AG08395 (cell line): ENCODE measurements at regions not wholly inside any gene's neighbourhood (a gene's known extent, or its start where the extent isn't known, plus 50 kb on each side); places are given as distances from the start of the nearest gene placed in this dataset.
"Not testable (repeated sequence)": the region's sequence is repeated elsewhere in the genome, so short reads cannot be mapped to it uniquely, and the experiment has no call there.

Source experiments
- DNase-seq: peaks from one replicate; pipeline ENCODE4 v3.0.0; 2012; ENCODE audit warnings: mixed read lengths, low spot score

DNA sequence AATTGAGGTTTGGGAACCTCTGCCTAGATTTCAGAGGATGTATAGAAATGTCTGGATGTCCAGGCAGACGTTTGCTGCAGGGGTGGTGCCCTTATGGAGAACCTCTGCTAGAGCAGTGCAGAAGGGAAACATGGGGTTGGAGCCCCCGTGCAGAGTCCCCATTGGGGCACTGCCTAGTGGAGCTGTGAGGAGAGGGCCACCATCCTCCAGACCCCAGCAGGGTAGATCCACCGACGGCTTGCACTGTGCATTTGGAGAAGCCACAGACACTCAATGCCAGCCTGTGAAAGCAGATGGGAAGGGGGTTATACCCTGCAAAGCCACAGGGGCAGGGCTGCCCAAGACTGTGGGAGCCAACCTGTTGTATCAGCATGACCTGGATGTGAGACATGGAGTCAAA lies 354.6 kb downstream of the ZNF326 start:
- no peak for DNase-seq

DNA sequence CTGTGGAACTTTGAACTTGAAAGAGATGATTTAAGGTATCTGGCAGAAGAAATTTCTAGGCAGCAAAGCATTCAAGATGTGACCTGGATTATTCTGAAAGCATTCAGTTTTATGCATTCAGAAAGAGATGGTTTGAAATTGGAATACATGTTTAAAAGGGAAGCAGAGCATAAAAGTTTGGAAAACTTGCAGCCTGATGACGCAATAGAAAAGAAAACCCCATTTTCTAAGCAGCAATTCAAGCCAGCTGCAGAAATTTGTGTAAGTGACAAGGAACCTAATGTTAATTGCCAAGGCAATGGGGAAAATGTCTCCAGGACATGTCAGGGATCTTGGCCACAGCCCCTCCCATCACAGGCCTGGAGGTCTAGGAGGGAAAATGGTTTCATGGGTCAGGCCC lies 354.0 kb downstream of the ZNF326 start:
- no peak for DNase-seq

DNA sequence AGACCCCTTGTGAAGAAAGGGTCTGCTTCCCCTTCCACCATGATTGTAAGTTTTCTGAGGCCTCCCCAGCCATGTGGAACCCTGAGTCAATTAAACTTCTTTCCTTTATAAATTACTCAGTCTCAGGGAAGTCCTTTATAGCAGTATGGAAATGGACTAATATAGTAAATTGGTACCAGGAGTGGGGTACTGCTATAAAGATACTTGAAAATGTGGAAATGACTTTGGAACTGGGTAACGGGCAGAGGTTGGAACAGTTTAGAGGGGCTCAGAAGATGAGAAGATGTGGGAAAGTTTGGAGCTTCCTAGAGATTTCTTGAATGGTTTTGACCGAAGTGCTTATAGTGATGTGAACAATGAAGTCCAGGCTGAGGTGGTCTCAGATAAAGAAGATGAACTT lies 353.5 kb downstream of the ZNF326 start:
- DNase-seq: not testable (repeated sequence)

DNA sequence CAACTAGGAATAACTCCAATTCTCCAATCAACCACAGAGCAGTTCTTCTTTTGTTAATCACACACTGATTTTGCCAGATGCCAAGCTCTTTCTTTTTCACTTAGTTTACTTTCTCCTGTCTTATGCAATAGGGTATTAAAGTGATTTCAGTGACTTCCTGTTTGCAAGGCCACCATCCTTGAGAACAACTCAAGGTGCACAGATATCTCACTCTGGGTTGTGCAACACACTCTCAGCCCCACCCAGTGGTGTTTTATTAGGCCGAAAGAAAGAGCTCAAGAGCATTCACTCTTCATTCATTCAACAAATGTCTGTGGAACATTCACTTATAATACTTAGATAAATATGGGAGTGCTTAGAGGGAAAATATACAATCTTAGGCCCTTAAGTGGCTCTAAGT lies 352.5 kb downstream of the ZNF326 start:
- DNase-seq: no peak

DNA sequence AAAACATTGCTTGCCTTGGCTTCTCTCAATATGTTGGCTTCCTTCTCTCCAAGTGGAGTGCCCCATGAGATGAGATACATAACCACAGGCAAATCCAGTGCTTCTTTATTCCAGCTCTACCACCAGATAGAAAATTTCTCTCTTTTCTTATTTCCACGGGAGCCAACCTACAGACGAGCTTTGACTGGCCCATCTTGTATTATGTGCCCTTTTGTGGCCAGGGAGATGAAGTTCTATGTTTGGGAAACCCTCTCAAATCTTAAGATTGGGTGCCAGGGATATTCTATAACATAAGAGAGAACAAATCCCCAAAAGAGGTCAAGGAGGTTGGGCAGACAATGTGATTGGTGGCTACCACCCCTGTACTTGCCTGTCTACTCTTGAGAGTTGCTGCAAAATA lies 351.8 kb downstream of the ZNF326 start:
- no peak for DNase-seq

DNA sequence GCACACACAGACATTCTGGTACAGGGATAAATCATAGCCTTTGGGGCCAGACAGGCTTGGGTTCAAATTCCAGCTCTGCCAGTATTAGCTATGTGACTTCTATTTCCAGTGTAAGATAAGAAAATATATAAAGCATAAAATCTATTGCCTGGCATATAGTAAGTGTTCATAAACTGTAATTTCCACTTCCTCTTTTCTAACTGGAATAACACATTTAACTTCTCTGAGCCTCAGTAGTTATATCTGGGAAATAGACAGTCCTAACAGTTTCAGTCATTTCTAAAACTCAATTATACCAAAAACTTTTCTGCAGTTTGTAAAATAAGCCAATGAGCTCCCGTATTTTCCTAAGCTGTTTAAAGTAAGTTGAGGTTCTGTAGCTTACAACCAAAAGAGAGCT lies 351.4 kb downstream of the ZNF326 start:
- no peak for DNase-seq

DNA sequence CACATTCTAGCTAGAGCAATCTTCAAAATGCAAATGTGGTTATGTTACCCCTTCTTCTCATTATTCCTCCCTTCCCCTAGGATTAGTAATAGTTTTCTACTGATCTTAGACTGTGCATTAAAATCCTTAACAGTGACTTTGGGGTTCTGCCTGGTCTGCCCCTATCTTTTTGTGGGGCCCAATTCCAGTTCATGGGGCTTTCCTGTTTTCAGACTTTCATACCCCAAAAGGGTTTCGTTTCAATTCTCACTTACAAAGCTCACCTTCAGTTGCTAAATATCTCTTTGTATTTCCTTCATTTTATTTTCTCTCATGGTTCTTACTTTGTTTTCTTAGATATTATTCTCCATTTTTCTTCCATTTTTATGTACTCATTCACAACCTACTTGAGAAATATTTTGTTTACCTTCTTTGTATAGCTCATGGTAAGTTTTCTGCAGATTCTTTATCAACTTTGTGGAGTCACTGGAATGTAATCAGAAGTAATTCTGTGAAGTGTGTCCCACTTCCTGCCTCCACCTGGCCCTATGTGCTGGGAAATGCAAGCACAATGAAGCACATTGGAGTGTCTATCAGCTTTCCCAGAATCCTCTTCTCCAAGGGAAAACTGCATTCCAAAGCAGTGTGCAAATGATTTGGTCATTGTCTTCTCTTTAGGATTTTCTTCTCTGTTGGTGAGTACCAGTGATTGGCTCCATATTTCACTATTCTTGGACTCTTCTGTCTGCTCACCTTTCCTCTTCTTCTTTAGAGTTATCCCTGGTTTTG lies 350.2 kb downstream of the ZNF326 start:
- DNase-seq: no peak

DNA sequence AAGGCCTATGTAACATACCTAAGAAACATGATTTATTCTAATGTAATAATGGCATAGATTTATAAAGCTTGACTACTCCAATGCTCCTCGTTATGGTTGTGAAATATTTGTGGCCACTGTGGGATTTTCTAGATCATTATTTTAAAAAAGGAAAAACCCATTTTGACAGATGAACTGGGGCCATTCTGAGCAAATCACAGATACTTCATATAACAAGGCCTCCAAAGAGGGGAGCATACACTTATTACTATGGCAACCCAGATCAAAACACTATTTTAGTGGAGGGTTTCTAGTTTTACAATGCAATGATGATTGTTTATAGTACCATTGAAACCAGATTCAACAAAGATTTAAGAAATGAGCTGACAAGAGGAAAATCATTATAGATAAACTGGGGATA lies 346.6 kb downstream of the ZNF326 start:
- DNase-seq: no peak

DNA sequence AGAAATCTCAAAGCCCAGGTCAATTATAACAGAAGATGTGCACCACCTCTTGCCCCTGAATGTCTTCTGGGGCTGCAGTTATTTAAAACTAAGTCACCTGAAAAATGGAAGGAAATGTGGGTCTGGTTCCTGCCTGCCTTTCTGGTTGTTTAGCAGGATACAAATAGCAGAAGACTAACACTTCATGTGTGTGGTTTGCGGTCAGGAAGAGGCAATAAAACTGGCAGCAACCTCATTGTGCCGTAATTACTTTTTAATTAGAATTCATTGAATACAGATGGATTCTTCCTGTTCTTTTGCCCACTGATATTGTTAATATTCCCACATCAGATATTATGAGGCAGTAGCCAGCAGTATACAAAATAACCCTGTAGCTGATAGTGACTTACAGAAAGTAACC lies 345.7 kb downstream of the ZNF326 start:
- no peak for DNase-seq

DNA sequence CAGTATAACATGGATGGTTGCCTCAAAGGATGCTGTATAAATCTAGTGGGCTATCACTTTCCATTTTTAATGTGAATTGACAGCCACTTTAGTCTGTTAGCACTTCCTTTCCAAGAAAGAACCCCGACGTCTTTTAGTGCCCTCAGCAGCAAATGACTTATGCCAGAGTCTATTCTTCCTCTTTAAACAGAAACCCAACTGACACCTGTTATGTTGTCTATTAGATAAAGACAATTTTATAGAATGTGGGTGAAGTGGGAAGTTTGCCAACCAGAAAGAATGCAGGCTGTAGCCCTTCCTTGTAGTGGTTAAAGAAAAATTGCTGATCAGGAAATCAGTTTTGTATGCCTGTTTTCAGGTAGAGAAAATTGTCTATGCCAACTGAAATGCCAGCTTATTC lies 344.9 kb downstream of the ZNF326 start:
- no peak for DNase-seq

DNA sequence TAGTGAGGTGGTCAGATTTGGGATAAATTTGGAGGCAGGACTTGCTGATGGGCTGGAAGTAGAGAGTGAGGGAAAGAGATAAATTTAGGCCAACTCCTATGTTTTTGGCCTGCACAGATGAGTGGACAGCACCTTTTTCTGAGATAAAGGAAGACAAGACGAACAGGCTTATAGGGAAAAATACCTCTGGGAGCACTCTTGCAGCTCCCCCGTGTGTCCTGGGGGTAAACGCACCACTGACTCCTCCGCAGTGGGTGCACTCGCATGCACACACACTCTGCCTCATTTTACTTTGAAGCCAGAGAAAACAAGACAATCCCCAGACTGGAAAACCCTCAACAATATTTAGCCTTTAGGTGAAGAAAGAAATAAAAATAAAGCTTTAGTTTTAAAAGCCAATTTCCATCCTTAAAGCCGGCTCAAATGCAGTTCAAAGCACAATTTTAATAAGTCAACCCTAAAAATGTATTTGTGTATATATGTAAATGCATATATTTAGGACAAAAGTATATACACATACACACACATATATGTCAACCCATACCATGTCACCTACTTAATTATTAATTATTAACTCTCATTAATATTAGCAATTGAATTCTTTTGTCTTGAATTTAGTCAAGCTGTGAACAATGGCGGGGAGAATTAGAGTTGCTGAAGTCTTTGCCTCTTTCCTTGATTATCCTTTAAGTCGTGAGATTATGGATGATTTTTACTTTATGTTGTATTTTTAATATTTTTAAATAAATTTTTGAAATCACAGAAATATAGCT lies 341.8 kb downstream of the ZNF326 start:
- DNase-seq: no peak

DNA sequence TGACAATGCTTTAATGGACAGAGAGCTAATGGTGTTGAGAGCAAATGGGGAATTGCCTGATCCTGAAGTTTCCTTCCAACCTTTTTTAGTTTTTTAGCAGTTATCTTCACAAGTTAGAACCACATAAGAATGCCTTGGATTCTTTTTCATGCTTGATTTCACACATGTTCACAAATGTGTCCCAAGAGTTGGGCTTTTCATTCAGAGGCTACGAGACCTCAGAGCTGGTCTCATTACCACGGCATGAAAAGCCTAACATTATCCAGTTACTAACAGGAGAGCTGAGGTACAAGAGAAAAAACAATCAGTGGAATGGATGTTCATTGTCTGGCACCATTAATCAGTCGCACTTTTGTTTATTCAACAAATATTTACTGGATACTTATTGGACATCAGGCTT lies 340.6 kb downstream of the ZNF326 start:
- DNase-seq: no peak

DNA sequence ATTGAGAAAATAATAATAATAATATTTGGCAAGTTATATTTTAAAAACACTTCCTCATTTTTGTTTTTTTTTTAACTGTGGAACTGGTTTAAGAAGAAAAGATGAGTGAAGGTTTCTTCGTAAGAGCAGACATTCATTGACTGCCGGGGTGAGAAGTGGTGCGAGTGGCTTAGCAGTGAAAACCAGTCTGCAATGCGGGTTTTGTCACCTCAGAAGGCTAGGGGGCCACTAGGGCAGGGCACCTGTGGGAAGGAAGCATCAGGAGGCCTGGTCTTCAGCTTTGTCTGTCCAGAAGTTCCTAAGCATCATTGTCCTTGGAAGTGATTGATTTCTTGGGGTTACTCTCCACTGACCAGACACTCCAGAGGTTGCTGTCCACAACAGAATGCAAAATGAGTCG lies 339.2 kb downstream of the ZNF326 start:
- DNase-seq: no peak

DNA sequence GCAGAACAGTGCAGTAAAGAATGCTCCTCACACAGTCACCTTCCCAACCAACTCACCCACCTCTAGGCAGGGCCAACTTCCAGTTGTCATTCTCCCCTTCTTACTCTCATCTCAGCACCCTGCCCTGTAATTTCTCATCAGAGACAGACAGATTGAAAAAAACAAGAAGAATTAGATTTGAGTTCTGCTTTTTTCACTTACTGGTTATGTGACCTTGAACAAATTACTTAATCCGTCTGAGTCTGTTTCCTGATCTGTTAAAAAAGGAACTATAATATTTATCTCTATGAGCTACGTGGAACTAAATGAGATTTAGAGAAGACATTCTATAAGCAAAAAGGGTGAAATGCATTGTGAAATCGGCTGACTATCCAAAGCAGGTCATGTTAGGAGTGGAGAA lies 330.3 kb downstream of the ZNF326 start:
- no peak for DNase-seq

DNA sequence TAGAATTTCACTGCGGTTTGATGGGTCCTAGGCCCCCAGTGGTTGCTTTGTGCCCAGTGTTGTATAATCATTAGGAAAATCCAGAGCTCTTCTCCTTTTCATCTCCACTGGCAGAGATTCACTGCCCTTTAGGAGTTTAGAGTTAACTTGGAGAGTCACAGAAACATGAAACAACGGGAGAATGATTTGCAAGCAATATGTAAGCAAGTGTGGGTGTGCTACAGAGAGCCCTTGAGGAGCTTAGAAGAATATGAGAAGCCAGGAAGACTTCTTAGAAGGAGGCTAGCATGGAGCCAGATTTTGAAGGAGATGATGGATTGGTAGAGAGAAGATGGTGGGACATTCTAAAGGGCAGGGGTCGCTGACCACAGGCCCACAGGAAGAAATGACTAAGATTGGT lies 327.3 kb downstream of the ZNF326 start:
- DNase-seq: no peak

DNA sequence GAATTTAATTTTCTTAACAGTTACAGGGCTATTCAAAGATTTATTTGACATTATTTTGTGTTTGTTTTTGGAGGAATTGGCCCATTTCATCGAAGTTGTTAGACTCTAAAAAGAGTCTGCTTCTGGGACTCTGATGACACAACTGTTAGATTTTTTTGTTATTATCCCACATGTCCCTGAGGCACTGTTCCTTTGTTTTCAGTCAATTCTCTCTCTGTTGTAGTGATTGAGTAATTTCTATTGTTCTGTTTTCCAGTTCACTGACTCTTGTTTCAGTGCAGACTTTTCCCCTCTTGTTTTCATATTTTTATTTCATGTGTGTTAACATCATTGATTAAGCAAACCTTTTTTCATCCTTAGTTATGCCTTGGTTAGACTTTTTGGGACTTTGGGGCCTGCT lies 325.0 kb downstream of the ZNF326 start:
- no peak for DNase-seq

DNA sequence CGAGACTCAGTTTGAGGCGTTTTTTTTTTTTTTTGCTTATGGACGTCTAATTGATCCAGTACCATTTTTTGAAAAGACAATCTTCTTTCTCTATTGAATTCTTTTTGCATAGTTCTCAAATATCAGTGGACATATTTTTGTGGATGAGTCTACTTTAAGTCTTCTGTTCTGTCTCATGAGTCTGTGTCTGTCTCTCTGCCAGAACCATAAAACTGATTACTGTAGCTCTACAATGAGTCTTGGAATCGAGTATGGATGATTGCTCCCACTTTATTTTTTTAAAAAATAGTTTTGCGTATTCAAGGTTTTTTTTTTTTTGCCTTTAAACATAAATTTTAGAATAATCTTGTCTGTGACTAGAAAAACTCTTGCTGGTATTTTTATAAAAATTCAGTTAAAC lies 323.5 kb downstream of the ZNF326 start:
- DNase-seq: no peak

DNA sequence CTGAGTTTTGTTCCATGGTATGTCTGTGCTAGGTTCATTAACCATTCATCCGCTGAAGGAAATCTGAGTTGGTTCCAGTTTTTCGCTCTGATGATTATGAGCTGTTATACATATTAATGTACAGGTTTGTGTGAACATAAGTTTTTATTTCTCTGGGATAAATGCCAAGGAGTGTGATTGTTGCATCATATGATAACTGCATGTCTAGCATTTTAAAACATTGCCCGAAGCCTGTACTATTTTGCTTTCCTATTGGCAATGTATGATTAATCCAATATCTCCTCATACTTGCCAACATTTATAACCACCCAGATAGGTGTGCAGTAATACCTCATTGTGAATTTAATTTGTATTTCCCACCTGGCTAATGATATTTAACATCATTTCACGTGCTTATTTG lies 322.7 kb downstream of the ZNF326 start:
- DNase-seq: no peak

DNA sequence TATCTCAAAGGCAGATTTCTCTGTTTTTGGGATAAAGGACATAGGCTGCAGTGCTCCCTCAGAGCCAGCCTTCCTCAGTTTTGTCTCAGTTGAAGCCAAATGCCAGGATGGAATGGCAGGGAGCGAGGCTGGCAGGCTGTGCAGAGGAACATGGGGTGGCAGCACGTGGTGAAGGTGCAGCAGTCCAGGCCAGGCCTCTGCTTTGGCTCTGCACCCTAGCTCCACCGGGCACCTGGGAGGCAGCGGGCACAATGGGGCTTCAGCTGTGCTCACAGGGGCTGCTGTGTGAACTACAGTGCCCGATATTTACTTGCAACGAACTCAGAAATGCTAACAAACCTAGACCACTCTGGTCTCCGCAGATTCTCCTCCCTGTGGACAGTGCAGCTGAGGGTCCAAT lies 319.6 kb downstream of the ZNF326 start:
- DNase-seq: no peak

DNA sequence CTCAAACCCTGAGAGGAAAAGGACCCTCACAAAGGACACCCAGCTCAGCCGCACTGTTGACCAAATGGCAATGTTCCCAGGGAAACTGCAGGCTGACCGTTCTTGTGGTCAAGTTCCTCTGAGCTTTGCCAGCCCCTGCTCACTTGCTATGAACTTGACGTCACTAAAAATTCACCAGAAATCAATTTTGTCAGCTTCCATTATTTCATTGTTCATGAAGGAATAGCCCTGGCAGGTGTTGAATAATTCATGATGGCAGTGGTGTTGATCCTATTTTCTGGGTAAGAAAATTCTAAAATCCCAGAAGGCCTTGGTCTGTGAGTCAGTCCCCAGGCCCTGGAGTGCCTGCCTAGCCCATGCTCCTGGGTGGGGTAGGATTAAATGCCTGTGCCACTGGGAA lies 318.9 kb downstream of the ZNF326 start:
- DNase-seq: no peak

DNA sequence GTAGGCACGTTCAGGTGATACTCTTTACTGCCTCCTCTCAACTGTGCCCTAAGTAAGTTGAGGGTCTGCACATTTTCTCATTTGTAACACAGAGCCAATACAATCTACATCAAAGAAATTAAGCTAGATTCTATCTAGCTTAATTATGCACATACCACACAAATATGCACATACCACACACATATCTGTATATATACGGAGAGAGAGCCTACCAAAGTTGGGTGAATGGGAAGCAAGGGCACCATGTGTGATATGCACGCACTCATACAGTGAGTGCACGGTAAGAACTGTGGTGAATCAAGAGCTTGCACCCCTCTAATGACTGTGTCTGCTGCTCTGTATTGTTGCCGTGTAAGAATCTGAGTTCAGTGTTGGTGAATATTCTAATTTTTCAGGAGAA lies 314.9 kb downstream of the ZNF326 start:
- DNase-seq: no peak

DNA sequence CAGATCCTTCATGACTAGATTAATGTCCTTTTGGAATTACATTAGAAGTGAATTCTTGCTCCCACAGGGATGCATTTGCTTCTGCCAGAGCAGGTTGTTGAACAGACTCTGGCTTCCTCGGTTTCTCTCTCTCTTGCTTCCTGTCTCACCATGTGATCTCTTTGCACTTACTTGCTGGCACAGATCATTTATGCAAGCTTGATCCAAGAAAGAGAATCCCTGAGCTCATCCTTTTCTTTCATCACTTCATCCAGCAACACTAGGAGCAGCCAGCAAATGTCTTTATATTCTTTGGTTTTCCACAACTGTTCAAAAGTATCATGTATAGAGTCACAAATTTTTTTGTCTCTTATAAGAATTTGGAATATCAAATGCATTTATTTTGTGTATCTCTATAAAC lies 313.5 kb downstream of the ZNF326 start:
- no peak for DNase-seq

DNA sequence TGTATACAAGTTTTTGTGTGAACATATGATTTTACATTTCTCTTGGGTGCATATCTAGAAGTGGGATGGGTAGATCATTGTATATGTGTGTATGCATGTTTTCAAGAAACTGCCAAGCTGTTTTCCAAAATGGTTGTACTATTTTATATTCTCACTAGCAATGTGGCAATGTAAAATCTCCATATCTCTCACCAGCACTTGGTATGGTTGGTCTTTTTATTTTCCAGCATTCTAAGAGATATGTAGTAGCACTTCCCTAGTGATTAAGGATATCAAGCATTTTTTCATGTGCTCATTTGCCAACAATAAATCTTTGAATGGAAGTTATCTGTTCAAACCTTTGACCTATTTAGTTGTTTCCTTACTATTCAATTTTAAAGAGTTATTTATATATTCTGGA lies 310.7 kb downstream of the ZNF326 start:
- no peak for DNase-seq

DNA sequence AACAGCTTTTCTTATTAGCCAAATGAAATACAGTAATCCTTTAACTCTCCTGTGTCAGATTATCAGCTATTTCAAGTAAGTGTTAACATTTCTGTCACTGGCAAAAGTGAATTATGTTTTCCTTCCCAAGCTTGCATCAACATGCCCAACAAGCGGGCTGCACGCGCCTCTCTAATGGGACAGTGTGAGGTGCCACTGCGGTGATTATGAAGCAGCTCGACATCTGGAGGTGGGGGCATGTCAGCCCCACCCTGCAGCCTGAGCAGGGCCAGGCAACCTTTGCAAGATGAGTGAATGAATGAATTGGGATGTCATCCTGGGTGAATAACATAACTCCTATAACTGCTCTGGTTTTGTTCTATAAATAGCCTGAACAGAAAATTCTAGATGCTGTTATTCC lies 301.4 kb downstream of the ZNF326 start:
- no peak for DNase-seq
